ENCODE measurements at regions not wholly inside any gene's neighbourhood (a gene's known extent, or its start where the extent isn't known, plus 50 kb on each side); places are given as distances from the start of the nearest gene placed in this dataset.

DNA sequence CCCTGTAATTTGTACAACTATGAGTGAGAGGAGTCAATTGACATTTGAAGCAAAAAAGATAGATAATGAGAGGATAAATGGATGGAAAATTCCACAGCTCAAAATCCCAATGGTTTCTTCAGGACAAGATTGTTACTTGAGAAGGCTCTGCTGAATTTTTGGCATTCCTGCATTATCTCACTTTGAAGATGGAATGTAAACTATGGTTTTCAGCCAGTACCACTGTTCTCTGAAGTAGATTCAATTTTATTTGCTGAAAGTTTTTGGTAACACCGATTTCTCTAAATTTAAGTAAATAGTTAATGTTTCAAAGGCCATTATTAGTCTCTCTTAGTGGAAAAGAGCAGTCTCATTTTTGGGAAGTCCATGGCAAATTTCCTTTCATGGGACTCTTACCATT is 121.9 kb upstream of the SLC38A2 start:
- Histone ChIP-seq H3K9me3 (ENCODE audit: low read length) (no peaks in the 10 kb centered on the region), H3K27me3 (ENCODE audit: insufficient read depth, low read length, poor library complexity, severe bottlenecking) (no peaks in the 10 kb centered on the region), H3K4me3 (ENCODE audit: low read length) (no peak overlapping the region), H3K27ac (ENCODE audit: low read depth, low read length) (no peak overlapping the region), H3K4me1 (ENCODE audit: insufficient read depth, low read length) (no peaks in the 10 kb centered on the region), H3K36me3 (ENCODE audit: insufficient read depth, low read length) (no peaks in the 10 kb centered on the region)
- Mint-ChIP-seq H3K9me3 (no peaks in the 10 kb centered on the region), H3K27ac (no peak overlapping the region), H3K27me3 (no peaks in the 10 kb centered on the region), H3K4me3 (no peak overlapping the region), H3K36me3 (peaks cover 0 to 8% (median 1%) of the 10 kb centered on the region in 3 donors), H3K4me1 (no peaks in the 10 kb centered on the region)
- DNase-seq = no peak
- ChIA-PET CTCF (no interaction called here), POLR2A (no interaction called here)

DNA sequence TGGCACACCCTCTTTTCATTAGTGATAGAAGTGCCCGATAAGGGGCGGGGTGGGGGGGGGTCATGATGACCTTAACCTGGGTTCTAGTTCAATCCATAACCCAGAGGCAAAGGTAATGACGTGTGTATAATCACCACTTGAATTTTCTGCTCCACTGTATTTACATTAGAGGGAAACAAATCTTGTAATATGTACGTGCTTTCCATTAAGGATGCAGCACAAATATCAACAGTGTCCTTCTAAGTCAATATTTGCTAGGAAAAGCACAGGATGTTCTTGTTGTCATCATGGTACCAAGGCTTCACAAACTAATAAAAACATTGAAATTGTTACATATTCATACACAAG is 121.2 kb upstream of the SLC38A2 start:
- H3K9me3 ChIP-seq (ENCODE audit: low read length) = no peaks in the 10 kb centered on the region
- Mint-ChIP-seq H3K36me3 (peaks cover 0 to 8% (median 1%) of the 10 kb centered on the region in 3 donors), H3K4me1 (no peaks in the 10 kb centered on the region), H3K27me3 (no peaks in the 10 kb centered on the region), H3K4me3 (no peak overlapping the region), H3K9me3 (no peaks in the 10 kb centered on the region), H3K27ac (no peak overlapping the region)
- no peaks in the 10 kb centered on the region for H3K36me3 ChIP-seq (ENCODE audit: insufficient read depth, low read length)
- no peaks in the 10 kb centered on the region for H3K27me3 ChIP-seq (ENCODE audit: insufficient read depth, low read length, poor library complexity, severe bottlenecking)
- H3K4me1 ChIP-seq (ENCODE audit: insufficient read depth, low read length) = no peaks in the 10 kb centered on the region
- no peak overlapping the region for H3K27ac ChIP-seq (ENCODE audit: low read depth, low read length)
- ChIA-PET POLR2A (no interaction called here), CTCF (no interaction called here)
- DNase-seq = no peak
- H3K4me3 ChIP-seq (ENCODE audit: low read length) = no peak overlapping the region

DNA sequence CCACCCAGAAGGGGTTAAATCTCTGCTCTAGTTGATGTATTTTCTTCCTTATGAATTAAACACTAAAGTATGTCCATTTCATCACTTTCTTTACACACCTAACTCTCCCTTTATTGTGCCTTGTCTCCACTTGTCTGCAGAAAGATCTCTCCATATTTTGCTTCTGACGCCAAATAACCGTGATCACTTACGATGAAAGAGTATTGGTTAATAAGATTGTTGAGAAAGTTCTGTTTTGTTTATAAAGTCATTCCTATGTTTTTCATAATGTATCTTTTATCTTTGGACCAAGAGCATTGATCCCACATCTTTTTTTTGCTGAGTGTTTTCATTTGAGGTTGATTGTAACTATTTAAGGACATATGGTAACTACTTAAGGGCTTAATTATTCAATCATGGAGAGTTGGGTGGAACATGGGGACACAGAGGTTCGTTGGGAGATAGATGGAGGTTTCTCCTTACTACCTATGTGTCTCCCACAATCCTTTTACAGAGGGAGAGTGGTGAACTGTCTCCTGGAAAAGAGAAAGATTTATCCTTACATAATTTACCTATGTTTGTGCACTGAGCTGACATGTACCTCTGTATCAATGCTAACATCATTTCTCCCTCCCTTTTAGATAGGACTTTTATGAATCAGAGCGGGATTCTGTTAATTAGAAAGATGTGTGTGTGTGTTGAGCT is 120.7 kb upstream of the SLC38A2 start:
- POLR2A ChIA-PET = no interaction called here
- peaks cover 0 to 8% (median 1%) of the 10 kb centered on the region in 3 donors for H3K36me3 Mint-ChIP-seq

DNA sequence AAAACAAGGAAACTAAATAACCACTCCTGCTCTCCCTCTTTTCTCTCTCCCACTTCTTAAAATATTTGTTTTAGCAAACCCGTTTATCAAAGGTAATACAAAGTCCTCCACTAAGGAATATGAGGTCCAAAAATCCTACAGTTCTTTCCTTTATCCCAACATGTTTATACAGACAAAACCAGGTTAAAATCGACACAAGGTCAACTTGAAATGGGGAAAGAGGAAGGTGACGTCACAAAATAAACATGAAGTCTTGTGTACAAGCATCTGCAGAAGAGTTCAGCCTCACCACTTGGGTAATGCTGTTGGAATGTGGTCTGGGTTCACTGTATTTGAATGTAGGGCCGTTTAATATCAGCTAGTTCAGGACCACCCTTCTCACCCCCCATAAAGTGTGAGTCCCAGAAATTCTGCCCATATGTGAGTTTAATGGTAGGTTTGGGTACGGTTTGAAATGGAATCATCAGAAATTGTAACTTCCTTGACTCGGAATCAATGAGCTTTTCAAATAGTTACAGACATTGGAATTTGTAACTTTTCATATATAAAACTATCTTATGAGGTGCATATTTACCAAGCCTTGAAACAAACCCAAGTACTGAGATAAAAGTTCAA is 120.0 kb upstream of the SLC38A2 start:
- no peaks in the 10 kb centered on the region for H3K4me1 ChIP-seq (ENCODE audit: insufficient read depth, low read length)
- H3K36me3 ChIP-seq (ENCODE audit: insufficient read depth, low read length) = no peaks in the 10 kb centered on the region
- Mint-ChIP-seq H3K4me3 (no peak overlapping the region), H3K27me3 (no peaks in the 10 kb centered on the region), H3K27ac (no peak overlapping the region), H3K36me3 (peaks cover 0 to 8% (median 1%) of the 10 kb centered on the region in 3 donors), H3K9me3 (no peaks in the 10 kb centered on the region), H3K4me1 (no peaks in the 10 kb centered on the region)
- no peak for DNase-seq
- POLR2A ChIA-PET = no interaction called here
- H3K9me3 ChIP-seq (ENCODE audit: low read length) = no peaks in the 10 kb centered on the region
- H3K27me3 ChIP-seq (ENCODE audit: insufficient read depth, low read length, poor library complexity, severe bottlenecking) = no peaks in the 10 kb centered on the region
- H3K4me3 ChIP-seq (ENCODE audit: low read length) = no peak overlapping the region
- no peak overlapping the region for H3K27ac ChIP-seq (ENCODE audit: low read depth, low read length)
- CTCF ChIA-PET = no interaction called here

More for the DNA sequence above, 120.7 kb upstream of the SLC38A2 start:
- Mint-ChIP-seq H3K9me3 (no peaks in the 10 kb centered on the region), H3K4me1 (no peaks in the 10 kb centered on the region), H3K27ac (no peak overlapping the region), H3K27me3 (no peaks in the 10 kb centered on the region), H3K4me3 (no peak overlapping the region)
- CTCF ChIA-PET = no interaction called here
- H3K4me1 ChIP-seq (ENCODE audit: insufficient read depth, low read length) = no peaks in the 10 kb centered on the region
- H3K27ac ChIP-seq (ENCODE audit: low read depth, low read length) = no peak overlapping the region
- DNase-seq = no peak
- no peaks in the 10 kb centered on the region for H3K27me3 ChIP-seq (ENCODE audit: insufficient read depth, low read length, poor library complexity, severe bottlenecking)
- no peaks in the 10 kb centered on the region for H3K36me3 ChIP-seq (ENCODE audit: insufficient read depth, low read length)
- no peak overlapping the region for H3K4me3 ChIP-seq (ENCODE audit: low read length)
- H3K9me3 ChIP-seq (ENCODE audit: low read length) = no peaks in the 10 kb centered on the region

DNA sequence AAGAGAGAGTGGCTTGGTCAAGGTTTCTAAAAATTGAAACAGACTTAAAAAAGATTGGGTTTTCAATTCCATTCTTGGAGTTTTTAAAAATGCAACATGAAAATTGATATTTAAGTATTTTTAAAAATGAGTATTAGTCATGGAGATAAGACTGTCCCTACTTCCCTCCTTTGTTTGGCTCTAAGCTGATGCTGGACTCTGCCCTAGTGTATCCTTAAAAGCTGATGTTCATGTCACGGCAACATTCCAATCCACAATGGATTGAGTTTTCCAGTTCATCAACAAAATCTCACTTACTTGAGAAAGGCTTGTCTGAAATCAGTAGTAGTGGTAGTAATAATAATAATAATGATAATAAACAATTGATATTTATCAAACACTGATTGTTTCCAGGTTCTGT is 119.0 kb upstream of the SLC38A2 start:
- Histone ChIP-seq H3K4me3 (ENCODE audit: low read length) (no peak overlapping the region), H3K27me3 (ENCODE audit: insufficient read depth, low read length, poor library complexity, severe bottlenecking) (no peaks in the 10 kb centered on the region), H3K36me3 (ENCODE audit: insufficient read depth, low read length) (no peaks in the 10 kb centered on the region), H3K27ac (ENCODE audit: low read depth, low read length) (no peak overlapping the region), H3K4me1 (ENCODE audit: insufficient read depth, low read length) (no peaks in the 10 kb centered on the region), H3K9me3 (ENCODE audit: low read length) (no peaks in the 10 kb centered on the region)
- H3K27me3 Mint-ChIP-seq = no peaks in the 10 kb centered on the region
- H3K9me3 Mint-ChIP-seq = no peaks in the 10 kb centered on the region
- POLR2A ChIA-PET = no interaction called here
- no peak for DNase-seq
- no peak overlapping the region for H3K4me3 Mint-ChIP-seq
- no peaks in the 10 kb centered on the region for H3K4me1 Mint-ChIP-seq
- H3K27ac Mint-ChIP-seq = no peak overlapping the region
- CTCF ChIA-PET = no interaction called here
- H3K36me3 Mint-ChIP-seq = peaks cover 0 to 8% (median 1%) of the 10 kb centered on the region in 3 donors

DNA sequence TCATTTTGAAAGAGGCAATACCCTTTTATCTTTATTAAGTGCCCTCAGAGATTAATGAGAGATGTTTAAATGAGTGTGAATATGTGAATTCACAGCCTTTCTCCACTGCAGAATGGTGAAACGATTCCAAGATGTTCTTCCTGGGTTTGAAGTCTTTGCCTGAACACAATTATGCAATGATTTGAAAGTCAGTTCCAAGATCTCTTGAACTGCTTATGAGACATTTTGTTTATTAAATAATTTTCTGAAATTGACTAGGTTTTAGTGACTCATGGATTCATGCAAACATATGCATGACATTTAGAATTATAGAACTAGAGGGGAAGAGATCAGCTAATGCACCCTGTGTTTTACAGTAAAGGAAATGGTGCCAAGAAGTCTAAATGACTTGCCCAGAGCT is 118.1 kb upstream of the SLC38A2 start:
- Histone ChIP-seq H3K9me3 (ENCODE audit: low read length) (no peaks in the 10 kb centered on the region), H3K4me1 (ENCODE audit: insufficient read depth, low read length) (no peaks in the 10 kb centered on the region), H3K4me3 (ENCODE audit: low read length) (no peak overlapping the region), H3K27ac (ENCODE audit: low read depth, low read length) (no peak overlapping the region), H3K27me3 (ENCODE audit: insufficient read depth, low read length, poor library complexity, severe bottlenecking) (no peaks in the 10 kb centered on the region), H3K36me3 (ENCODE audit: insufficient read depth, low read length) (no peaks in the 10 kb centered on the region)
- Mint-ChIP-seq H3K27ac (no peak overlapping the region), H3K36me3 (peaks cover 0 to 8% (median 1%) of the 10 kb centered on the region in 3 donors), H3K9me3 (no peaks in the 10 kb centered on the region), H3K4me1 (no peaks in the 10 kb centered on the region), H3K27me3 (no peaks in the 10 kb centered on the region), H3K4me3 (no peak overlapping the region)
- POLR2A ChIA-PET = interaction anchor here (0.5 kb wide), 1 partner anchor 122 kb away, joined by 3 read pairs; no protein-coding TSS in a partner anchor
- DNase-seq = no peak
- CTCF ChIA-PET = no interaction called here

DNA sequence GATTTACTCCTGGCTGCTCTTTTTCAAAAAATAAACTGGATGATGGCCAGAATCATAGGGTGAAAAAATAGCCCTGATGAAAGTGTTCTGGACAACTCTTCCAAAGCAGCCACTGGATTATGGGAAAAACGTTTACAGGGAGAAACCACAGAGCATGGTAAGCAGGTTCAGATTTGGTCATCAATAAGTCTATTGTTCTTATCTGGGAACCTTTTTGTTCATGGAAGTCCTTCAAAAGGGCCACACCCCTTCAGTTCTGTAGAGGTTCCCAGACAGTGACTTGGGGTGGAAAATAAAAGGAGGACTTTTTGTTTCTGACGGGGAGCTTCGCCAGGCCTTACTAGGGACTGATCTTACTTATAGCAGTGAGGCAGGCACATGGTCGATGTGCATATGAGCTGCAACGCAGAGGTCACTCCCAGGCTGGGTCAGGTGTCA is 117.4 kb upstream of the SLC38A2 start:
- Mint-ChIP-seq H3K4me1 (no peaks in the 10 kb centered on the region), H3K4me3 (no peak overlapping the region), H3K36me3 (peaks cover 0 to 8% (median 1%) of the 10 kb centered on the region in 3 donors), H3K27ac (no peak overlapping the region), H3K9me3 (no peaks in the 10 kb centered on the region), H3K27me3 (no peaks in the 10 kb centered on the region)
- Histone ChIP-seq H3K9me3 (ENCODE audit: low read length) (no peaks in the 10 kb centered on the region), H3K4me1 (ENCODE audit: insufficient read depth, low read length) (no peaks in the 10 kb centered on the region), H3K27me3 (ENCODE audit: insufficient read depth, low read length, poor library complexity, severe bottlenecking) (no peaks in the 10 kb centered on the region), H3K4me3 (ENCODE audit: low read length) (no peak overlapping the region), H3K36me3 (ENCODE audit: insufficient read depth, low read length) (no peaks in the 10 kb centered on the region), H3K27ac (ENCODE audit: low read depth, low read length) (no peak overlapping the region)
- CTCF ChIA-PET = no interaction called here
- POLR2A ChIA-PET = interaction anchor here (0.5 kb wide), 1 partner anchor 122 kb away, joined by 3 read pairs; no protein-coding TSS in a partner anchor
- DNase-seq = no peak

DNA sequence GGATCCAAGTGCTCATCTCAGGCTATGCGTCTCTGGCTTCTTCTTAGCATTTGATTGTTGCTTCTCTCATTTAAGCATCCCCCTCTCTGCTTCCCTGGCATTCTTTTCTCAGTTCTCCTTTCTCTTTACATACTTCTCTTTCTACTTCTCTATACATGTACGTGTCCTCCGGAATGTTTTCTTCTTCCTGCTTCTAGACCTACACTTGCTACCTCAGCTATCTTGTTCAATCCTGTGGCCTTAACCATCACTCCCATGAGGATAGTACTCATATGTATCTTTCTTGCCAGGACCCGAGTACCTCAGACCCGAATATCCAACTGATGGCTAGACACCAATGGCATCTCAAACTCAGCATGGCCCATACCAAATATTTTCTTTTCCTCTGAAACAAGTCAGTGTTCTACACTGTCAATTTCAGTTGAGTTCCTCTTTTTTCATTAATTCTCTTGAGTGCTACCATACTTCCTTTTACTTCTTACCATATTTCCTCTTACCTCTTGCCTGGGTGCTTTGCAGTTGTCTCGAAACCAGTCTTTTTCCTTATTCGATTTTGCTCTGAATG is 115.1 kb upstream of the SLC38A2 start:
- H3K36me3 Mint-ChIP-seq = peaks cover 0 to 8% (median 1%) of the 10 kb centered on the region in 3 donors
- no peaks in the 10 kb centered on the region for H3K27me3 Mint-ChIP-seq
- POLR2A ChIA-PET = no interaction called here
- Histone ChIP-seq H3K4me3 (ENCODE audit: low read length) (no peak overlapping the region), H3K4me1 (ENCODE audit: insufficient read depth, low read length) (no peaks in the 10 kb centered on the region), H3K27me3 (ENCODE audit: insufficient read depth, low read length, poor library complexity, severe bottlenecking) (no peaks in the 10 kb centered on the region), H3K36me3 (ENCODE audit: insufficient read depth, low read length) (no peaks in the 10 kb centered on the region), H3K27ac (ENCODE audit: low read depth, low read length) (no peak overlapping the region), H3K9me3 (ENCODE audit: low read length) (no peaks in the 10 kb centered on the region)
- H3K4me1 Mint-ChIP-seq = no peaks in the 10 kb centered on the region
- no peak overlapping the region for H3K4me3 Mint-ChIP-seq
- H3K9me3 Mint-ChIP-seq = no peaks in the 10 kb centered on the region
- no peak overlapping the region for H3K27ac Mint-ChIP-seq
- CTCF ChIA-PET = no interaction called here
- no peak for DNase-seq

All from CD8-positive, alpha-beta memory T cell (primary cell).